ENCODE measurements at regions not wholly inside any gene's neighbourhood (a gene's known extent, or its start where the extent isn't known, plus 50 kb on each side); places are given as distances from the start of the nearest gene placed in this dataset.

DNA sequence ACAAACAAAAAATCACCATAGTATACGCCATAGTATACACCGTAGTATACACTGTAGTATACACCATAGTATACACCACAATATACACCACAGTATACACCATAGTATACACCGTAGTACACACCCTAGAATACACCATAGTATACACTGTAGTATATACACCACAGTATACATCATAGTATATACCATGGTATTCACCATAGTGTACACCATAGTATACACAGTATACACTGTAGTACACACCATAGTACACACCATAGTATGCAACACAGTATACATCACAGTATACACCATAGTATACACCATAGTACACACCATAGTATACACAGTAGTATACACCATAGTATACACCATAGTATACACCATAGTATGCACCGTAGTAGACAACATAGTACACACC is 157.6 kb upstream of the ADARB2 start:
- Histone ChIP-seq H3K4me1 (ENCODE audit: control insufficient read depth in 4 of 4, insufficient read depth in 4 of 4, low read length in 3 of 4) (no peaks in the 10 kb centered on the region), H3K4me3 (ENCODE audit: low read depth in 1 of 3, low read length in 3 of 3) (no peak overlapping the region), H3K9ac (ENCODE audit: low read depth in 1 of 2, low read length in 2 of 2) (no peak overlapping the region), H3K36me3 (ENCODE audit: control insufficient read depth in 4 of 4, insufficient read depth in 3 of 4, low read depth in 1 of 4, low read length in 3 of 4) (no peaks in the 10 kb centered on the region), H3K9me3 (ENCODE audit: control insufficient read depth in 4 of 4, low read length in 3 of 4) (no peaks in the 10 kb centered on the region), H3K27ac (ENCODE audit: low read depth in 1 of 2, low read length in 2 of 2) (no peak overlapping the region), H3K27me3 (ENCODE audit: control insufficient read depth in 4 of 4, insufficient read depth in 4 of 4, low read length in 3 of 4) (no peaks in the 10 kb centered on the region)
- DNase-seq (ENCODE audit: low spot score), result no peak
- TF ChIP-seq HNF4G (IDR thresholded peaks at IDR 0.05) (no peak), HNF4A (conservative IDR thresholded peaks at IDR 0.05) (no peak), RAD21 (IDR thresholded peaks at IDR 0.05) (no peak), NR2F2 (IDR thresholded peaks at IDR 0.05) (no peak), EGR1 (IDR thresholded peaks at IDR 0.05; ENCODE audit: low read depth in 2 of 2) (no peak), JUND (IDR thresholded peaks at IDR 0.05) (no peak), TAF1 (conservative IDR thresholded peaks at IDR 0.05) (no peak), SP1 (IDR thresholded peaks at IDR 0.05) (no peak)
- TF ChIP-seq, protein P1, sequence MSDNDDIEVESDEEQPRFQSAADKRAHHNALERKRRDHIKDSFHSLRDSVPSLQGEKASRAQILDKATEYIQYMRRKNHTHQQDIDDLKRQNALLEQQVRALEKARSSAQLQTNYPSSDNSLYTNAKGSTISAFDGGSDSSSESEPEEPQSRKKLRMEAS (IDR thresholded peaks at IDR 0.05), result no peak
- TF ChIP-seq, protein P2, sequence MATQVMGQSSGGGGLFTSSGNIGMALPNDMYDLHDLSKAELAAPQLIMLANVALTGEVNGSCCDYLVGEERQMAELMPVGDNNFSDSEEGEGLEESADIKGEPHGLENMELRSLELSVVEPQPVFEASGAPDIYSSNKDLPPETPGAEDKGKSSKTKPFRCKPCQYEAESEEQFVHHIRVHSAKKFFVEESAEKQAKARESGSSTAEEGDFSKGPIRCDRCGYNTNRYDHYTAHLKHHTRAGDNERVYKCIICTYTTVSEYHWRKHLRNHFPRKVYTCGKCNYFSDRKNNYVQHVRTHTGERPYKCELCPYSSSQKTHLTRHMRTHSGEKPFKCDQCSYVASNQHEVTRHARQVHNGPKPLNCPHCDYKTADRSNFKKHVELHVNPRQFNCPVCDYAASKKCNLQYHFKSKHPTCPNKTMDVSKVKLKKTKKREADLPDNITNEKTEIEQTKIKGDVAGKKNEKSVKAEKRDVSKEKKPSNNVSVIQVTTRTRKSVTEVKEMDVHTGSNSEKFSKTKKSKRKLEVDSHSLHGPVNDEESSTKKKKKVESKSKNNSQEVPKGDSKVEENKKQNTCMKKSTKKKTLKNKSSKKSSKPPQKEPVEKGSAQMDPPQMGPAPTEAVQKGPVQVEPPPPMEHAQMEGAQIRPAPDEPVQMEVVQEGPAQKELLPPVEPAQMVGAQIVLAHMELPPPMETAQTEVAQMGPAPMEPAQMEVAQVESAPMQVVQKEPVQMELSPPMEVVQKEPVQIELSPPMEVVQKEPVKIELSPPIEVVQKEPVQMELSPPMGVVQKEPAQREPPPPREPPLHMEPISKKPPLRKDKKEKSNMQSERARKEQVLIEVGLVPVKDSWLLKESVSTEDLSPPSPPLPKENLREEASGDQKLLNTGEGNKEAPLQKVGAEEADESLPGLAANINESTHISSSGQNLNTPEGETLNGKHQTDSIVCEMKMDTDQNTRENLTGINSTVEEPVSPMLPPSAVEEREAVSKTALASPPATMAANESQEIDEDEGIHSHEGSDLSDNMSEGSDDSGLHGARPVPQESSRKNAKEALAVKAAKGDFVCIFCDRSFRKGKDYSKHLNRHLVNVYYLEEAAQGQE (IDR thresholded peaks at IDR 0.05), result no peak
- WGBS, result 93% methylated on average over 4 of the region's 4 CpGs

DNA sequence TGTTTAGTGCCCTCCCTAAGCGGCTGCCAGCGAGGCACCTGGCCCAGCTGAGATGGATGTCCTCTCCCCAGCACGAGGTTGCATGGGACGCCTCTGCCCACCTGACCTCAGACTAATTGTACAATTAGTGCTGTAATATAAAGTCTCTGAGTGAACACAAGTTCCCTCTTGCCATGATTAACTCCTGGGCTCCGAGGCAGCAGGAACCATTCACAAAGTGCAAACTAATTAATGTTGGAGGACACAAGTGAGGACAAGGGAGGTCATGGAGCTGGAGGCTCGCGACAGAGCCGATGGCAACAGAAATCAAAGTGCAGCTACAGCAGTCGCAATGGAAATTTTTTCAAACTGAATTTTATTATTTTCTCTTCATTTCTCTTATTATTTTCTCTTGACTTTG is 156.6 kb upstream of the ADARB2 start:
- Histone ChIP-seq H3K36me3 (ENCODE audit: control insufficient read depth in 4 of 4, insufficient read depth in 3 of 4, low read depth in 1 of 4, low read length in 3 of 4) (no peaks in the 10 kb centered on the region), H3K27me3 (ENCODE audit: control insufficient read depth in 4 of 4, insufficient read depth in 4 of 4, low read length in 3 of 4) (no peaks in the 10 kb centered on the region), H3K9ac (ENCODE audit: low read depth in 1 of 2, low read length in 2 of 2) (no peak overlapping the region), H3K4me1 (ENCODE audit: control insufficient read depth in 4 of 4, insufficient read depth in 4 of 4, low read length in 3 of 4) (no peaks in the 10 kb centered on the region), H3K9me3 (ENCODE audit: control insufficient read depth in 4 of 4, low read length in 3 of 4) (no peaks in the 10 kb centered on the region), H3K4me3 (ENCODE audit: low read depth in 1 of 3, low read length in 3 of 3) (no peak overlapping the region), H3K27ac (ENCODE audit: low read depth in 1 of 2, low read length in 2 of 2) (no peak overlapping the region)
- WGBS, result 84% methylated on average over 9 of the region's 9 CpGs
- TF ChIP-seq GABPA (IDR thresholded peaks at IDR 0.05 in 1 of 2, conservative IDR thresholded peaks at IDR 0.05 in 1 of 2) (no peak), RAD21 (IDR thresholded peaks at IDR 0.05) (no peak), YY1 (IDR thresholded peaks at IDR 0.05) (no peak)
- TF ChIP-seq, protein P3, sequence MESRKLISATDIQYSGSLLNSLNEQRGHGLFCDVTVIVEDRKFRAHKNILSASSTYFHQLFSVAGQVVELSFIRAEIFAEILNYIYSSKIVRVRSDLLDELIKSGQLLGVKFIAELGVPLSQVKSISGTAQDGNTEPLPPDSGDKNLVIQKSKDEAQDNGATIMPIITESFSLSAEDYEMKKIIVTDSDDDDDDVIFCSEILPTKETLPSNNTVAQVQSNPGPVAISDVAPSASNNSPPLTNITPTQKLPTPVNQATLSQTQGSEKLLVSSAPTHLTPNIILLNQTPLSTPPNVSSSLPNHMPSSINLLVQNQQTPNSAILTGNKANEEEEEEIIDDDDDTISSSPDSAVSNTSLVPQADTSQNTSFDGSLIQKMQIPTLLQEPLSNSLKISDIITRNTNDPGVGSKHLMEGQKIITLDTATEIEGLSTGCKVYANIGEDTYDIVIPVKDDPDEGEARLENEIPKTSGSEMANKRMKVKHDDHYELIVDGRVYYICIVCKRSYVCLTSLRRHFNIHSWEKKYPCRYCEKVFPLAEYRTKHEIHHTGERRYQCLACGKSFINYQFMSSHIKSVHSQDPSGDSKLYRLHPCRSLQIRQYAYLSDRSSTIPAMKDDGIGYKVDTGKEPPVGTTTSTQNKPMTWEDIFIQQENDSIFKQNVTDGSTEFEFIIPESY (IDR thresholded peaks at IDR 0.05), result no peak
- TF ChIP-seq, protein P4, sequence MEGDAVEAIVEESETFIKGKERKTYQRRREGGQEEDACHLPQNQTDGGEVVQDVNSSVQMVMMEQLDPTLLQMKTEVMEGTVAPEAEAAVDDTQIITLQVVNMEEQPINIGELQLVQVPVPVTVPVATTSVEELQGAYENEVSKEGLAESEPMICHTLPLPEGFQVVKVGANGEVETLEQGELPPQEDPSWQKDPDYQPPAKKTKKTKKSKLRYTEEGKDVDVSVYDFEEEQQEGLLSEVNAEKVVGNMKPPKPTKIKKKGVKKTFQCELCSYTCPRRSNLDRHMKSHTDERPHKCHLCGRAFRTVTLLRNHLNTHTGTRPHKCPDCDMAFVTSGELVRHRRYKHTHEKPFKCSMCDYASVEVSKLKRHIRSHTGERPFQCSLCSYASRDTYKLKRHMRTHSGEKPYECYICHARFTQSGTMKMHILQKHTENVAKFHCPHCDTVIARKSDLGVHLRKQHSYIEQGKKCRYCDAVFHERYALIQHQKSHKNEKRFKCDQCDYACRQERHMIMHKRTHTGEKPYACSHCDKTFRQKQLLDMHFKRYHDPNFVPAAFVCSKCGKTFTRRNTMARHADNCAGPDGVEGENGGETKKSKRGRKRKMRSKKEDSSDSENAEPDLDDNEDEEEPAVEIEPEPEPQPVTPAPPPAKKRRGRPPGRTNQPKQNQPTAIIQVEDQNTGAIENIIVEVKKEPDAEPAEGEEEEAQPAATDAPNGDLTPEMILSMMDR (IDR thresholded peaks at IDR 0.05; ENCODE audit: low read depth, low read length, missing input control), result no peak
- TF ChIP-seq, protein P5, sequence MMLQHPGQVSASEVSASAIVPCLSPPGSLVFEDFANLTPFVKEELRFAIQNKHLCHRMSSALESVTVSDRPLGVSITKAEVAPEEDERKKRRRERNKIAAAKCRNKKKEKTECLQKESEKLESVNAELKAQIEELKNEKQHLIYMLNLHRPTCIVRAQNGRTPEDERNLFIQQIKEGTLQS (IDR thresholded peaks at IDR 0.05), result no peak
- no peak for DNase-seq (ENCODE audit: low spot score)
